GM18868 (cell line): ENCODE measurements at regions not wholly inside any gene's neighbourhood (a gene's known extent, or its start where the extent isn't known, plus 50 kb on each side); places are given as distances from the start of the nearest gene placed in this dataset.
A peak's percentile ranks its signal among the peaks of the same experiment; 100 is the strongest.

Experiments
- ATAC-seq: cut with Tn5 transposase; IDR thresholded peaks from one replicate; pipeline ENCODE4 v1.9.1; 2021; ENCODE audit warnings: mild to moderate bottlenecking, moderate library complexity; ENCODE audit not compliant: unreplicated experiment

DNA sequence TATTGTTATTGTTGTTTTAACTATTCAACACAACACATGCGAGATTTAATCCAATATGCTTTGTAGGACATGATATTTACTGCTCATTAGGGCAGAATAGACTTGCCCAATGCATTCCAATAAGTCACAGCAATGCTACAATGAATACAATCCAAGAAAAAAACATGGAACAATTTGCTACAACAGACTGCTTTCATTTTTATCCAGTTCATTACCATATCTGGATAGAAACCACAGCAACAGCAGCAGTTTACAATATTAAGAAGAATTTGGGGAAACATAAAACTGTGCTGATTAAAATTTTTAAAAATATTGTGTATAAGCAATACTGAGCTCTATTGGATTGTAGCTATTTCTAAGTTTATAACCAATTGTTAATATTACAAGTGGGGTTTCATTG lies 833.0 kb downstream of the DIAPH3 start:
- no peak for ATAC-seq

DNA sequence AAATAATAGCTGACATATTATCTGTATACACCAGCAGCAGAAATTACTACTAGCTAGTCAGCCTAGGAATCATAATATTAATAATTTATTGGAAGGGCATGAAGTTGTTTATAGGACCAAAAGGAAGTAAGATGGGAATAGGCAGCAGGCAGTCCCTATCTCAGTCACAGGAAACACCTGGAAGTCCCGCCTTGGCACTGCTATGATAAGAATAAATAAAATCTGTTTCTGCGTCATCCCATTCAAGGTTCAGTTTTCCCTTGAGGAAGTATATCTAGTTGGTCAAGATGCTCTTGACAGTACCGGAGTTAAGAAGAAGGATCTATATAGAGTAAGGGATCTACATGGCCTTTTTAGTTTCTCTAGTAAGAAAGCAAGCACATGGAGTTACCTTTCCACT lies 830.8 kb downstream of the DIAPH3 start:
- ATAC-seq = no peak

DNA sequence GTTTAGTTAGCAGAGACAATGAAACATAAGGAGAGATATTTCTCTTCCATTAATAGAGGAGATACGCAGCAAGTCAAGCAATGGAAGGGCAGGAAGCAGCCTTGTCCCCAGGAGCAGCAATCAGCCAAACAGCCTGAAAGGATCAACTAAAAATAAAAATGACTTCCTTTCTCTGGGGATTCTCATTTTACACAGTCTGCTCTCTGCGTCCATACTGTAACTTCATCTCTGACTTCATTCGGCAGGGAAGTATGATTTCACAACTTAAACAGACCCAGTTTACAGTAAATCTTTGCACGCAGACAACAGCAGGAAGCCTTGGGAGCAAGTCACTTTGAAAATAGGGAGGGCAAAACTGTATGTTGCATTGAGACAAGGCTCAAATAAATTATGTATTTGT lies 826.7 kb downstream of the DIAPH3 start:
- ATAC-seq = no peak

DNA sequence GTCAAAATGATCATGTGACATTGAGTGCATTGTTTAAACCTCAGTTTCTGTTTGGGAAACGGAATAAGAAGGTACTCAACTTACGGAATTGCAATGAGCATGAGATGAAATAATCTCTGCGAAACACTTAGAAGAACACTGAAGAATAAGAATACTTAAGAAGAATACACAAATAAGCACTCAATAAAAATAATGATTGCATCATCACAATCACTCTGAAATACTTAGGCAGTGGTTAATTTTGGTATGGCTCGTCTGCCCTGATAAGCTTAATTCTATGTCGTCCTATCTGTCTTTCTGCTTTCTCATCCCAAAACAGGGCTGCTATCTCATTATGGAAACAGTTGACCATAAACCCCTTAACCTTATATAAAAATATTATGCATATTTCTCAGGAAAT lies 823.6 kb downstream of the DIAPH3 start:
- no peak for ATAC-seq

DNA sequence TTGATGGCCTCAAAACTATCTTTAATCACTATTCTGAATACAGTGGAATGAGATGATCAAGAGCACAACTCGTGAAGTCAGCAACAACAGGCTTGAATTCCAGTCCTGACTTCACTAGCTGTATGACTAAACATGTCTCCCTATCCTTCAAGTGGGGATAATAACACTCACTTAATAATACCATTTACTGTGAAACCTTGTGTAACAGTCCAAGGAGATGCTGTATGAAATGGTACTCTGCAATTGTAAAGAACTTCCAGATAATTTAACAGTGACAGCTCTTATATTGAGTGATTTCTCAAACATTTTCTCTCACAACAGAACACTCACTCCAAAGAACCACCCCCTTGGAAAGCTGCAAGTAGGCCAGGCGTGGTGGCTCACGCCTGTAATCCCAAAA lies 823.1 kb downstream of the DIAPH3 start:
- no peak for ATAC-seq

DNA sequence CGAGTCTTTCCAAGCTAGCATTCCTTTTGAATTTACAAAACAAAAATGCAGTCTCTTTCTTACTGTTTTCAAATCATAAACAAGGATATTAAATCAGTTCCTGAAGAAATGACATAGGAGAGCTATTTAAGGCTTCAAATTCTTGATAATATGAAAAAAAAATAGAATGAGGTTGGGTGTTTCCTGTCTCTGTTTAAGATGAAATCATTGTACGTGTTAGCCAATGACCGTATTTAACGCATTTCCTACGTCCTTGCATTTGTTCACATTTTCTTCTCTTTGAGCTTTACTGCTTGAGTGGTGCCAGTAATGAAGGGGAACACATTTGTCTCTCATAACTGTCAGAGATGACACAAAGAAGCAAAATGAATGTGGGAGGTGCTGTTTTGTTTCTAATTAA lies 821.3 kb downstream of the DIAPH3 start:
- no peak for ATAC-seq

DNA sequence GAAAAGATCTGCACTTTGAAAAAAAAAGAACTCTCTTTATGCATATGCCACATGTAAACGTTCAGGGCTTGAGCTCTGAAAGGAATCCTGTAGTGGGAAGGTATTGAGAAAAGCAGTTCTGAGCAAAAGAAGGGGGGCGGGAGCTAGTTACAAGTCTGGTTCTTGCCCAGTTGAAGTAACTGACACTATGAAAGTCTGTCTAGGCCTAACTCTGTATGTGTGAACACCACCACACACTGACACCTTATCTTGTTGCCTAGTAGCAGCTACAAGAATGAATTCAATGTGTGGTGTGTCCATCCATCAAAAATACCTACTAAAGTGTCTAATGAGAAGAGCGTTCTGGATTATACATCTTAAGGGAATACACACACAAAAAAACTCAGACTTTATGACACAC lies 820.6 kb downstream of the DIAPH3 start:
- ATAC-seq = no peak

DNA sequence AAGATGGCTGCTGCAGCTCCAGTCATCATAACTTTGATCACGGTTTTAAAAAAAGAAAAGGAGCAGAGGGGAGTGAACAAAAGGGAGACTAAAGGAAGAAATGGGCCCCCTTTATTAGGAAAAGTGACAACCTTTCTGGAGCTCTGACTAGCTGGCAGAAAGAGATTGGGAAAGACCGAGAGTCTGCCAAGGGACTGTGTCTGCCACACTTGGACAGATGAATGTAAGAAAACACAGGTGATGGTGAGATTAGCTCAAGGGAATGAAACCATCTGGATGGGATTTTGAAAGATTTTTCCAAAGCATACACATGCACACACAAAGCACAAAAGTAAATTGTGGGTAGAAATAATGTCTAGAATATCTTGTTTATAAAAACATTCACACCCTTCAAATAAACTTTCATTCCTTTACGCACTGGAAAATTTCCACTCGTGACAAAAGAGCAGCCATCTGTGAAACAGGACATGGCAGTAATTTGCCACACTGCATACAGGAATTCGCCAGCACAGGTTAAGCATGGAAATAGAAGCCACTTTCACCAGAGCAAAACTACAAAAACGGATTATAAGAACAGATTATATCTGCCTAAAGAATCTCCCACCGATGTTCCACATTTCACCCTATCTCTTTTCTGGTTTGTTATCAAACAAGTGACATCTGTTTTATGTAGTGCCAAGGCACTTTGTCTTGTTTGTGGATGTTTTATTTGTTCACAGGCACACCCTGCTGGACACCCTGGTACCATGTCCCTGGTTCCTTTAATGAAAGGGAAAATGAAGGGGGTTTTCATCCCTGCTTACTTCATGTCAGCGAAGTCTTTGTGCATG lies 819.5 kb downstream of the DIAPH3 start:
- ATAC-seq = no peak

DNA sequence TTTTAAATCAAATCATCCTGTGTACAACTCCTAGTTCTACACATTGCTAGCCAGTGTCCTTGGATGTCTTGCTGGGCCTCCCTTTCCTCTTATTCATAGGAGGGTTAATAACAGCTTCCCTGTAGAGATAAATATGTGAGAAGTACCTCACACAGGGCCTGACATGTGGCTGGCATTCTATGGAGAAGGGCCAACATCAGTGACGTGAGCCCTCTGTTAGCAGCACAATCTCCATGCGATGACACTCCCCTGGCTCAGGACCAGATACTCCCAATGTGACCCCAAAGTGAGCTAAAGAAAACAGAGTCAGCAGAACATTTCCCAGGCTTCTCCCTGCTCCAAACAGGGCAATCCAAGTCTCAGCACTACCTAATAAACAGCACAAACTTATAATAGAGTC lies 818.4 kb downstream of the DIAPH3 start:
- no peak for ATAC-seq

DNA sequence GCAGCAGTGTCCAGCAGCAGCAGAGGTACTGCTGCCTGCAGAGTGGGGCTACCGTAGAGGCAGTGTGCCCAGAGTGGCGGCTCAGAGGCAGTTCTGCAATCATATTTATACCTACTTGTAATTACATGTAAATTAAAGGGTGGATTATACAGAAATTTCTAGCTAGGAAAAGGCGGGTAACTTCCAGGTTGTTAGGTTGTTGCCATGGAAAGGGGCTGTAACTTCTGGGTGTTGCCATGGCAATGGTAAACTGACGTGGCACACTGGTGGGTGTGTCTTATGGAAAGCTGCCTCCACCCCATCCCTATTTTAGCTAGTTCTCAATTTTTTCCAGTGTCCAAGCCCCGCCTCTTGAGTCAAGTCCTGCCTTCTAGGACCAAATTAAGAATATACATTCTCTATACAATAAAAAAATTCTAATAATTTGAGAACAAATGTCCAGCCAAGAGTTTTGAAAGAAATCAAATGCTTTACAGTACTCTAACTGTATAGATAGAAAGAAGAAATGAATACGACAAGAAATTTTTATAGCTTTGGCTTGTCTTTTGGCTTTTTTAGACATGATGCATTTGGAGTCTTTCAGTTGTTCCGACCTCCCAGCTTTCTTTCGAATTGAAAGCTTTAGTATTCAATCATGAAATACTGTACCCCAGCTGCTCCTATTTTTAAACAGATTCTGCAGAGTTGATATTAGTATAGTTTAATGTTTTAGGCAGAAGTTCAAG lies 816.6 kb downstream of the DIAPH3 start:
- ATAC-seq = no peak

DNA sequence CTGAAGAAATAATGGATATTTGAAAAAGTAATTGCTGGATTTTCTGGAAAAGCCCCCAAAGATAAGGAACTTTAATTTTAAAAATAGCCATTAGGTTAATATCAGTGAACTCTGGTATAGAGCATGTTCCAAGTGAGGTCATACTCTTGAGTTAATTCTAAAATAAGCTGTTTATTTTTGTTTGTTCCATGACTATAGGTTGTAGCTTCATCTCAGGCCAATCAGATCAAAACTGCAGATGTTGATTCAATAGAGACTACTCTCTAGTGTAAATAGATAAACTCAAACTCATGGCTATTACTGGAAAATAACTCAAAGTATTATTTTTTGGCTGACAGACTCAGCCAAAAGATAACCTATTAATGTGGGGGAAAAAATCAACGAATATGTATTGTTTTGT lies 815.1 kb downstream of the DIAPH3 start:
- no peak for ATAC-seq

DNA sequence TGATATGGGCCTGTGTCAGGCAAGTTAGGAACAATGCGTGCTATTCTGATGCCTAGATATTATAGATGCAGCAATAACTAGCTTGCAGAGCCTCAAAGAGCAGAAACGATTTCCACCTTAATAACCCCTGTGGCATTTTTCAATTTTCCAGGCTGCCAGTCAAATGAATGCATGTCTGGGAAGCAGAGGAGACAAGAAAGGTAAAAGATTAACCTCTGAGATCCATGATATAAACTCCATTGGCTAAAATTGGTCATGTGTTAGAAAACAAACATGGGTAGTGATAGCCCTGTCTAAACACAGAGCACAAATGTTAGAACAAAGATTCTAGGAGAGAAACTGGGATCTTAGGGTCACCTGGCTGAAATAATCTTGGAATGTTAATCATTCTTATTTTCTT lies 811.1 kb downstream of the DIAPH3 start:
- ATAC-seq = no peak

DNA sequence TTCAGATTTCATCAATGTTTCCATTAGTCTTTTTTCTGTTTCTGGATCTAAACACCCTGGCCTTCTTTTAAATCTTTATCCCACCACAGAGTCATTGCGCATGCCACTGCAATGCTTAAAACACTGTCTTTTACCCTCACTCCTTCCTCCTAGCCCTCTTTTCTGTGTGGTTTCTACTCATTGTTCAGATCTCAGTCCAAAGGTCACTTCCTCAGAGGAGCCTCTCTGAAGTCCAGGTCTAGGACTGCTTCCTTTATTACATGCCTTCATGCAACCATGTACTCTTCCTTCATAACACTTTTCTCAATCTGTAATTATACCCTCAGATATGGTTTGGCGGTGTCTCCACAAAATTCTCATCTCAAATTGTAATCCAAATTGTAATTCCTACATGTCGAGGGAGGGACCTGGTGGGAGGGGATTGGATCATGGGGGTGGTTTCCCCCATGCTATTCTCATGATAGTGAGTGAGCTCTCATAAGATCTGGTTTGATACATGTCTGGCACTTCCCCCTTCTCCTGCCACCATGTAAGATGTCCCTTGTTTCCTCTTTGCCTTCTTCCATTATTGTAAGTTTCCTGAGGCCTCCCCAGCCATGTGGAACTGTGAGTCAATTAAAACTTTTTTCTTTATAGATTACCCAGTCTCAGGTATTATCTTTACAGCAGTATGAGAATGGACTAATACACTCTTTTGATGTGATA lies 808.9 kb downstream of the DIAPH3 start:
- no peak for ATAC-seq

DNA sequence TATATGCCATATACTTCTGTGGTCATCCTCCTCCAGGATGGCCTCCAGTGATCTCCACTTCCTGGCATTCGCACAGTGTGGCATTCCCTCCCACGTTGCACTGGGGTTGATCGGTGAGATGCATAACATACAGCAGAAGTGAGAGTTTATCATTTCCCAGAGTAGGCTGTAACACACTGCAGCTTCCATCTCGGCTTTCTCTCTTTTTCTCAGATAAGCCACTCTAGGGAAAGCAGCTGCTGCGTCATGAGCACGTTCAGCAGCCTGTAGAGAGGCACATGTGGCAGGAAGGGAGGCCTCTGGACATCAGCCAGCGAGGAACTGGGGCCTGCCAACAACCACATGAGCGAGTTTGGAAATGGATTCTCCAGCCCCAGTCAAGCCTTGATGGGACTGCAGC lies 807.1 kb downstream of the DIAPH3 start:
- no peak for ATAC-seq

DNA sequence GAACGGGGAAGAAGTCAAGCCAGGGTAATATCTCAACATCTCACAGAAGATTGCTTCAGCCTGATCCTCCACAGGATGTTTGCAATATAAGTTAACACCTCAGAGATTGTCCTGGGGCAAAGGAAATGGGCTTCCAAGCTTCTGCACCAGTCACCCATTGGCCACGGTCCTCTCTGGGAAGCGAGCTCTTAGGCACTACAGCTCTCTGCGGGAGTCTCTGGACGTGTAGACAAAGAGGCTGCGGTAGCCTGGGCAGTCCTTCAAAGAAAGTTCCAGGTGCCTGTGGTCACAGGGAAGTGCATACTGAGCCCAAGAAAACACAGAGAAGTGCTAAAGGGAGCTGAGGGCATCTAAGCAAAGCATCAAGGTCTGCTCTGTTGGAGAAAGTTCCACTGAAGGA lies 805.7 kb downstream of the DIAPH3 start:
- no peak for ATAC-seq

DNA sequence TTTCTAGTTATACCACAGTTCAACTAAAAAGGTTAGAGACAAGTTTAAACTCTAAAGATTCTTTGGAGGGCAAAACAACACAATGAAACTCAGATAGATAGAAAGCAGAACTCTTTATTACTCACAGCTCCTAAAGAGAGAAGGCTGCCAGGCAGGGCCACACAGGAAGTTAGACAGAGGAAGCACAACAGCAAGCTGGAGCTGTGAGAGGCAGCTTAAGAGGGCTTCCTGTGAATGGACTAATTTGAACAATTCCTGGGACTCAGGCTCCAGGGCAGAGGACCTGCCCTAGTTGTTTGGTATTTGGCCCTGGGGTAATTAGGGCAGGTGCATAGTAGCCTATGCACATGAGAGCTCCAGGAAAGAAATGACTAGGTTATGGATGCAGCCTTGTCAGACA lies 803.6 kb downstream of the DIAPH3 start:
- ATAC-seq = peak; percentile 74

DNA sequence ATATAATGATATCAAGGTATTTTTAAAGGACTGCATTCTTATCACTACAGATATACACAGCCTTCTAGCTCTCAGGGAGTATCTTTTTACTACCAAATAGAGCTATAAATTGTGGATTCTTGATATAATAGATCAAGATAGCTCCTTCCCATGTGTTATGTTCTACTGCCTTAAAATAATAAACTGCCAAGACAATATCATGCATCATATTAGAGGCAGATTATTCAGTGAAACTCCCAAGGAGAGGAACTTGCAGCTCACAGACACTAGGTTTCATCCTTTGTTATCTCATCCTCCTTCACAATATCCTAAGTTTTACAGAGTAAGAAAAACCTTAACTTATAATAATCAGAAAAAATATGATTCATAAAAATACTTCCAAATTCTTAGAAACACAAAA lies 802.8 kb downstream of the DIAPH3 start:
- ATAC-seq = no peak

DNA sequence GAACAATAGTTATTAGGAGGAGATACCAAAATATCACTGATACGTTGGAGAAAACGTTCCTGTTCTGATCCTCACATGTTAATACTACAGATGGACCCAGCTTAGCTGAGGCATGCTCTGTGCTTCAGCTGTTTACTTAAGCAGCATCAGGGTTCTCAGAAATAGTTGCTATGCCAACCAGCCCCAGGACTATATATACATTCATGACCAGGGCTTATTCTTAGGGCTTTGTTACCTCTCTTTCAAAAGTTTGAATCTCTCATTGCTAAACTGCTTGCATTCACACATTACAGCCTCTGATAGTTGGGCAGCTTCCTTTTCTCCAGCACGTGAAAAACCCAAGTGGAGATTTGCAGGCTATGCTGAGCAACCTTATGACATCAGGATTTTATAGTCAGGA lies 800.4 kb downstream of the DIAPH3 start:
- no peak for ATAC-seq

DNA sequence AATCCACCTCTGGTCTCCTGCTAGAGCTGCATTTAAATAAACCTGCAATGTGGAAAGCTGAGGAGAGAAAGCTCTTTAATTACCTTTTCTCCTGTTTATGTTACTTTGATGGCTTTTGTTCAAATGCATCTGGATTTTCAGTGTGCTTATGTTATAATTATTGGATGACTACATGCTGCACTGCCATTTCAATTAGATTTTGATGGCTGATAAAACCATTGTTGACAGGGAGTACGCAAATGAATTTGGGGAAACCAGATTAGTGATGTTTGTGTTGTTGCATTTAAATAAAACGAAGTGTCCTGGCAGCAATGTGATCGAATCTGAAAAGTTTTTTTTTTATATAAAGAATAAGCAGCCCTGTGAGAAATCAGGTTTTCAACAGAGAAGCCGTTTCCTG lies 799.8 kb downstream of the DIAPH3 start:
- ATAC-seq = no peak

DNA sequence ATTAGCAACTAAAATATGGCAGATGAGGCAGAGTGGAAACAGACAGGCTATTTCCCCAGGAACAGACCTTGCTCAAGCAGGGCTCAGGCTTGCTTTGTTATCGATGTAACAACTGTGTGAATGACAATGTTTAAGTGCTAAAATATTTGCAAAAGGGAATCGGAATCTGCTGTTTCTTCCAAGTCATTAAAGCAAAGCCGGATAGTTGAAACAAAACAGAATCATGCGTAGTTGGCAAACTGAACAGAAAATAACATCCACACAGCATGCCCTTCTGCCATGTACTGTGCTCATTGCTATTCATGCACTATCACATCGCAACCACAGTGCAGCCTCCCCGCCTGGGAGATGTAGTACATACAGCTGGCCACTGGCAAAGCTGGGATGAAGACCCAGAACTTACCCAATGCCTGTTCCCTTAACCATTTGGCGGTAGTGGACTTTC lies 799.1 kb downstream of the DIAPH3 start:
- ATAC-seq = no peak

DNA sequence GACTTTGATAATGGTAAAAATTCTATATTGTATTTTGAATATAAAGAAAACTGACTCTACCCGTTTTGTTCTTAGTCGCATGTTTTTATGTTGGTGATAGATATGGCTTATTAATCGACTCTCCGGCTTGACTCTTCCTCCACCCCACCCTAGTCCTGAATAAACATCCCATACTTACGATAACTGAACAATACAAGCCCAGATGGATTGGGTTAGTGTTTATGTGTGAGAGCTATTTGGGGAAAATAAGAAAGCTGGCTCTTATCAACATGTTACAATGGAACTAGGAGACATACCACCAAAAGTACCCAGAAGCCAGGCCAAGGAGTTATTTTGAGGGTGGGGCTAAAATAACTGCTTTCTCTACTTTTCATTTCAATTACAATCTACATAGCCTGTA lies 796.3 kb downstream of the DIAPH3 start:
- no peak for ATAC-seq

DNA sequence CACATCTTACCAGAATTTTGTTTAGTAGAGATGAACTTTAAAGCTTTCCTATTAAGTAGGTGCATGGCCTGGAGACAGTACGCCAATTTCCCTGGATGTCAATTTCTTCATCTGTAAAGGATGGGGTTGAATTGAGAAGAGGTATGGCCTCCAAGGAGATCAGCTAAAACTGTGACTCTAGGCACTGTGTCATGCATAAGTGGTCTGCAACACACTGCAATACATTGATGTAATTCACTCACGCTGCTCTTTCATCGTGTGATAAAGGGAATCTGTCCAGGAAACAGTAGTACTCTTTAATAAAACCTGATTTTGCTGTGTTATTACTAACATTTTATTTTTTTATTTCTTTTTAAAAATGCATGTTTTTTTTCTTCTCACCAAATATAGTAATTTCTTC lies 795.8 kb downstream of the DIAPH3 start:
- no peak for ATAC-seq
